DOHH2 (cell line): ENCODE measurements at regions not wholly inside any gene's neighbourhood (a gene's known extent, or its start where the extent isn't known, plus 50 kb on each side); places are given as distances from the start of the nearest gene placed in this dataset.

Experiments
- H3F3A ChIP-seq: fragments of 200-600 bp; sonication (generic), shearing (Covaris generic); 2 replicates; pipeline ENCODE4 v1.6.0; 2016; ENCODE audit warnings: antibody characterized with exemption, mild to moderate bottlenecking; ENCODE audit not compliant: control insufficient read depth, insufficient read depth
- H3K27ac ChIP-seq: fragments of 200-600 bp; sonication (generic); 2 replicates; pipeline ENCODE4 v1.5.1; 2014; ENCODE audit warnings: low read depth, mild to moderate bottlenecking, low read length, moderate library complexity
- H3K27me3 ChIP-seq: fragments of 200-600 bp; sonication (generic); 2 replicates; pipeline ENCODE4 v1.6.1; 2014; ENCODE audit warnings: mild to moderate bottlenecking, low read length, mixed read lengths; ENCODE audit not compliant: control insufficient read depth
- H3K36me3 ChIP-seq: fragments of 200-600 bp; sonication (generic); 2 replicates; pipeline ENCODE4 v1.6.1; 2014; ENCODE audit warnings: mild to moderate bottlenecking, low read length, moderate library complexity, mixed read lengths; ENCODE audit not compliant: control insufficient read depth
- H3K4me1 ChIP-seq: fragments of 200-600 bp; sonication (generic); 2 replicates; pipeline ENCODE4 v1.6.1; 2014; ENCODE audit warnings: mild to moderate bottlenecking, low read length, mixed read lengths; ENCODE audit not compliant: control insufficient read depth
- H3K4me2 ChIP-seq: fragments of 200-600 bp; sonication (generic); 2 replicates; pipeline ENCODE4 v1.6.0; 2014; ENCODE audit warnings: mild to moderate bottlenecking, low read length, moderate library complexity
- H3K4me3 ChIP-seq: fragments of 200-600 bp; sonication (generic); 2 replicates; pipeline ENCODE4 v1.5.1; 2014; ENCODE audit warnings: mild to moderate bottlenecking, low read length, mixed read lengths
- H3K79me2 ChIP-seq: fragments of 200-600 bp; sonication (generic); 2 replicates; pipeline ENCODE4 v1.6.1; 2014; ENCODE audit warnings: mild to moderate bottlenecking, low read length, mixed read lengths; ENCODE audit not compliant: control insufficient read depth
- H3K9me2 ChIP-seq: fragments of 200-600 bp; sonication (generic); replicated peaks from 2 replicates; pipeline ENCODE4 v1.6.1; 2014; ENCODE audit warnings: mild to moderate bottlenecking, low read length, mixed read lengths; ENCODE audit not compliant: control insufficient read depth
- H3K9me3 ChIP-seq: fragments of 200-600 bp; sonication (generic); 2 replicates; pipeline ENCODE4 v1.6.1; 2014; ENCODE audit warnings: antibody characterized with exemption, low read length, mixed read lengths; ENCODE audit not compliant: control insufficient read depth, insufficient read depth
- H4K20me1 ChIP-seq: fragments of 200-600 bp; sonication (generic); 2 replicates; pipeline ENCODE4 v1.6.0; 2014; ENCODE audit warnings: low read depth, mild to moderate bottlenecking, antibody characterized with exemption, low read length, moderate library complexity; ENCODE audit not compliant: control insufficient read depth, insufficient read depth
- CTCF ChIP-seq: fragments of 200-600 bp; sonication (generic); IDR thresholded peaks from one replicate; pipeline ENCODE4 v1.5.1; 2014; ENCODE audit warnings: antibody characterized with exemption, mild to moderate bottlenecking, low read depth, low read length; ENCODE audit not compliant: poor library complexity, severe bottlenecking
- EZH2phosphoT487 ChIP-seq: fragments of 200-600 bp; sonication (generic); IDR thresholded peaks from 2 replicates; pipeline ENCODE4 v1.6.1; 2017; ENCODE audit warnings: borderline replicate concordance, mild to moderate bottlenecking, antibody characterized with exemption, low read length, moderate library complexity, mixed read lengths

GRCh38 chr13:76622315-76623040 lies 263.7 kb downstream of the KCTD12 start:
- Histone ChIP-seq H3K79me2 (no peaks in the 10 kb centered on the region), H3K4me2 (no peak overlapping the region), H3K9me3 (no peaks in the 10 kb centered on the region), H3K9me2 (no peaks in the 10 kb centered on the region), H3K4me1 (no peaks in the 10 kb centered on the region), H3K4me3 (no peak overlapping the region), H3F3A (no peaks in the 10 kb centered on the region), H3K27me3 (no peaks in the 10 kb centered on the region), H4K20me1 (no peaks in the 10 kb centered on the region), H3K36me3 (no peaks in the 10 kb centered on the region), H3K27ac (no peak overlapping the region)
- TF ChIP-seq EZH2phosphoT487 (no peak), CTCF (no peak)

GRCh38 chr13:76621705-76622104 lies 264.5 kb downstream of the KCTD12 start:
- Histone ChIP-seq H3K4me2 (no peak overlapping the region), H3K9me2 (no peaks in the 10 kb centered on the region), H3K4me1 (no peaks in the 10 kb centered on the region), H3K79me2 (no peaks in the 10 kb centered on the region), H3F3A (no peaks in the 10 kb centered on the region), H3K9me3 (no peaks in the 10 kb centered on the region), H4K20me1 (no peaks in the 10 kb centered on the region), H3K27me3 (no peaks in the 10 kb centered on the region), H3K4me3 (no peak overlapping the region), H3K36me3 (no peaks in the 10 kb centered on the region), H3K27ac (no peak overlapping the region)
- TF ChIP-seq CTCF (no peak), EZH2phosphoT487 (no peak)

GRCh38 chr13:76620036-76620435 lies 266.2 kb downstream of the KCTD12 start:
- no peaks in the 10 kb centered on the region for H3K27me3 ChIP-seq
- no peaks in the 10 kb centered on the region for H3K4me1 ChIP-seq
- H3K36me3 ChIP-seq = no peaks in the 10 kb centered on the region
- H4K20me1 ChIP-seq = no peaks in the 10 kb centered on the region
- no peaks in the 10 kb centered on the region for H3K9me3 ChIP-seq
- H3K27ac ChIP-seq = no peak overlapping the region
- H3F3A ChIP-seq = no peaks in the 10 kb centered on the region
- no peaks in the 10 kb centered on the region for H3K79me2 ChIP-seq
- H3K4me2 ChIP-seq = no peak overlapping the region
- no peaks in the 10 kb centered on the region for H3K9me2 ChIP-seq
- no peak overlapping the region for H3K4me3 ChIP-seq
- no peak for TF ChIP-seq CTCF
- TF ChIP-seq EZH2phosphoT487 = no peak

GRCh38 chr13:76619631-76620030 lies 266.6 kb downstream of the KCTD12 start:
- no peaks in the 10 kb centered on the region for H3K27me3 ChIP-seq
- H4K20me1 ChIP-seq = no peaks in the 10 kb centered on the region
- TF ChIP-seq CTCF = no peak
- TF ChIP-seq EZH2phosphoT487 = no peak
- H3K79me2 ChIP-seq = no peaks in the 10 kb centered on the region
- H3K4me3 ChIP-seq = no peak overlapping the region
- H3K9me2 ChIP-seq = no peaks in the 10 kb centered on the region
- H3K9me3 ChIP-seq = no peaks in the 10 kb centered on the region
- H3K27ac ChIP-seq = no peak overlapping the region
- no peak overlapping the region for H3K4me2 ChIP-seq
- no peaks in the 10 kb centered on the region for H3K36me3 ChIP-seq
- no peaks in the 10 kb centered on the region for H3K4me1 ChIP-seq
- no peaks in the 10 kb centered on the region for H3F3A ChIP-seq
